ENCODE measurements at regions not wholly inside any gene's neighbourhood (a gene's known extent, or its start where the extent isn't known, plus 50 kb on each side); places are given as distances from the start of the nearest gene placed in this dataset.
"Not testable (repeated sequence)": the region's sequence is repeated elsewhere in the genome, so short reads cannot be mapped to it uniquely, and the experiment has no call there.

- DNase-seq; H3K27me3 ChIP-seq (ENCODE audit: insufficient read depth, low read length); H3K9me3 ChIP-seq (ENCODE audit: control insufficient read depth in 1 of 2, low read length in 2 of 2); CTCF ChIA-PET (ENCODE audit: partially characterized antibody); H3K27me3 Mint-ChIP-seq; H3K4me3 ChIP-seq (ENCODE audit: low read length in 2 of 2); H3K9me3 Mint-ChIP-seq; H3K36me3 Mint-ChIP-seq; H3K27ac ChIP-seq (ENCODE audit: low read depth, low read length); H3K4me1 ChIP-seq (ENCODE audit: insufficient read depth, low read length); H3K4me1 Mint-ChIP-seq; intact Hi-C loops (cut with micrococcal nuclease); H3K27ac Mint-ChIP-seq; H3K4me3 Mint-ChIP-seq; POLR2A ChIA-PET (ENCODE audit: partially characterized antibody); H3K36me3 ChIP-seq (ENCODE audit: insufficient read depth, low read length): not testable (repeated sequence)
Observed at GRCh38 chr12:20160899-20161298, 207.4 kb upstream of the PDE3A start.

- Mint-ChIP-seq H3K4me1 (no peaks in the 10 kb centered on the region), H3K27ac (no peak overlapping the region), H3K9me3 (peaks cover 0 to 4% (median 1%) of the 10 kb centered on the region in 8 donors), H3K27me3 (no peaks in the 10 kb centered on the region), H3K36me3 (no peaks in the 10 kb centered on the region), H3K4me3 (no peak overlapping the region)
- H3K27me3 ChIP-seq (ENCODE audit: insufficient read depth, low read length), result no peaks in the 10 kb centered on the region
- no peaks in the 10 kb centered on the region for H3K36me3 ChIP-seq (ENCODE audit: insufficient read depth, low read length)
- H3K9me3 ChIP-seq (ENCODE audit: control insufficient read depth in 1 of 2, low read length in 2 of 2), result no peaks in the 10 kb centered on the region
- no peak overlapping the region for H3K27ac ChIP-seq (ENCODE audit: low read depth, low read length)
- intact Hi-C loops (cut with micrococcal nuclease), result no loop called here
- H3K4me1 ChIP-seq (ENCODE audit: insufficient read depth, low read length), result no peaks in the 10 kb centered on the region
- POLR2A ChIA-PET (ENCODE audit: partially characterized antibody), result no interaction called here
- H3K4me3 ChIP-seq (ENCODE audit: low read length in 2 of 2), result no peak overlapping the region
- DNase-seq, result no peak
- CTCF ChIA-PET (ENCODE audit: partially characterized antibody), result no interaction called here
Observed at GRCh38 chr12:20174528-20175175, 193.7 kb upstream of the PDE3A start.

GRCh38 chr12:20175704-20176388, 192.5 kb upstream of the PDE3A start:
- no peak overlapping the region for H3K4me3 Mint-ChIP-seq
- DNase-seq, result no peak
- intact Hi-C loops (cut with micrococcal nuclease), result no loop called here
- Histone ChIP-seq H3K4me3 (ENCODE audit: low read length in 2 of 2) (no peak overlapping the region), H3K36me3 (ENCODE audit: insufficient read depth, low read length) (no peaks in the 10 kb centered on the region), H3K9me3 (ENCODE audit: control insufficient read depth in 1 of 2, low read length in 2 of 2) (no peaks in the 10 kb centered on the region), H3K4me1 (ENCODE audit: insufficient read depth, low read length) (no peaks in the 10 kb centered on the region), H3K27ac (ENCODE audit: low read depth, low read length) (no peak overlapping the region), H3K27me3 (ENCODE audit: insufficient read depth, low read length) (no peaks in the 10 kb centered on the region)
- no peaks in the 10 kb centered on the region for H3K4me1 Mint-ChIP-seq
- no peaks in the 10 kb centered on the region for H3K27me3 Mint-ChIP-seq
- H3K27ac Mint-ChIP-seq, result no peak overlapping the region
- ChIA-PET CTCF (ENCODE audit: partially characterized antibody) (no interaction called here), POLR2A (ENCODE audit: partially characterized antibody) (no interaction called here)
- no peaks in the 10 kb centered on the region for H3K36me3 Mint-ChIP-seq
- H3K9me3 Mint-ChIP-seq, result peaks cover 0 to 4% (median 1%) of the 10 kb centered on the region in 8 donors

- CTCF ChIA-PET (ENCODE audit: partially characterized antibody), result no interaction called here
- no peaks in the 10 kb centered on the region for H3K36me3 ChIP-seq (ENCODE audit: insufficient read depth, low read length)
- no peaks in the 10 kb centered on the region for H3K9me3 ChIP-seq (ENCODE audit: control insufficient read depth in 1 of 2, low read length in 2 of 2)
- H3K27me3 ChIP-seq (ENCODE audit: insufficient read depth, low read length), result no peaks in the 10 kb centered on the region
- Mint-ChIP-seq H3K4me3 (no peak overlapping the region), H3K27ac (no peak overlapping the region), H3K27me3 (no peaks in the 10 kb centered on the region), H3K4me1 (no peaks in the 10 kb centered on the region), H3K36me3 (no peaks in the 10 kb centered on the region), H3K9me3 (peaks cover 0 to 2% (median 0%) of the 10 kb centered on the region in 8 donors)
- H3K4me1 ChIP-seq (ENCODE audit: insufficient read depth, low read length), result no peaks in the 10 kb centered on the region
- DNase-seq, result no peak
- intact Hi-C loops (cut with micrococcal nuclease), result no loop called here
- POLR2A ChIA-PET (ENCODE audit: partially characterized antibody), result no interaction called here
- no peak overlapping the region for H3K4me3 ChIP-seq (ENCODE audit: low read length in 2 of 2)
- H3K27ac ChIP-seq (ENCODE audit: low read depth, low read length), result no peak overlapping the region
Observed at GRCh38 chr12:20181416-20182180, 186.7 kb upstream of the PDE3A start.

GRCh38 chr12:20183563-20183962, 184.8 kb upstream of the PDE3A start:
- H3K27me3 ChIP-seq (ENCODE audit: insufficient read depth, low read length), result no peaks in the 10 kb centered on the region
- no peak overlapping the region for H3K27ac Mint-ChIP-seq
- H3K36me3 Mint-ChIP-seq, result no peaks in the 10 kb centered on the region
- H3K4me3 Mint-ChIP-seq, result no peak overlapping the region
- H3K27ac ChIP-seq (ENCODE audit: low read depth, low read length), result no peak overlapping the region
- CTCF ChIA-PET (ENCODE audit: partially characterized antibody), result no interaction called here
- peaks cover 0 to 2% (median 0%) of the 10 kb centered on the region in 8 donors for H3K9me3 Mint-ChIP-seq
- no peaks in the 10 kb centered on the region for H3K27me3 Mint-ChIP-seq
- H3K4me1 Mint-ChIP-seq, result no peaks in the 10 kb centered on the region
- intact Hi-C loops (cut with micrococcal nuclease), result no loop called here
- DNase-seq, result no peak
- H3K36me3 ChIP-seq (ENCODE audit: insufficient read depth, low read length), result no peaks in the 10 kb centered on the region
- no peaks in the 10 kb centered on the region for H3K9me3 ChIP-seq (ENCODE audit: control insufficient read depth in 1 of 2, low read length in 2 of 2)
- no peak overlapping the region for H3K4me3 ChIP-seq (ENCODE audit: low read length in 2 of 2)
- H3K4me1 ChIP-seq (ENCODE audit: insufficient read depth, low read length), result no peaks in the 10 kb centered on the region
- POLR2A ChIA-PET (ENCODE audit: partially characterized antibody), result no interaction called here

GRCh38 chr12:20184514-20184913, 183.8 kb upstream of the PDE3A start:
- CTCF ChIA-PET (ENCODE audit: partially characterized antibody), result no interaction called here
- H3K27me3 Mint-ChIP-seq, result no peaks in the 10 kb centered on the region
- H3K27ac Mint-ChIP-seq, result no peak overlapping the region
- peaks cover 0 to 2% (median 0%) of the 10 kb centered on the region in 8 donors for H3K9me3 Mint-ChIP-seq
- Histone ChIP-seq H3K27ac (ENCODE audit: low read depth, low read length) (no peak overlapping the region), H3K4me3 (ENCODE audit: low read length in 2 of 2) (no peak overlapping the region), H3K36me3 (ENCODE audit: insufficient read depth, low read length) (no peaks in the 10 kb centered on the region), H3K4me1 (ENCODE audit: insufficient read depth, low read length) (no peaks in the 10 kb centered on the region), H3K27me3 (ENCODE audit: insufficient read depth, low read length) (no peaks in the 10 kb centered on the region), H3K9me3 (ENCODE audit: control insufficient read depth in 1 of 2, low read length in 2 of 2) (peaks cover 0 to 3% of the 10 kb centered on the region in 2 donors)
- intact Hi-C loops (cut with micrococcal nuclease), result no loop called here
- no peak overlapping the region for H3K4me3 Mint-ChIP-seq
- DNase-seq, result no peak
- no peaks in the 10 kb centered on the region for H3K4me1 Mint-ChIP-seq
- POLR2A ChIA-PET (ENCODE audit: partially characterized antibody), result no interaction called here
- no peaks in the 10 kb centered on the region for H3K36me3 Mint-ChIP-seq

- Mint-ChIP-seq H3K36me3 (no peaks in the 10 kb centered on the region), H3K4me1 (no peaks in the 10 kb centered on the region), H3K9me3 (peaks cover 0 to 2% (median 0%) of the 10 kb centered on the region in 8 donors)
Observed at GRCh38 chr12:20187456-20187855, 180.9 kb upstream of the PDE3A start.

More at GRCh38 chr12:20187456-20187855, 180.9 kb upstream of the PDE3A start:
- CTCF ChIA-PET (ENCODE audit: partially characterized antibody), result no interaction called here
- no peak overlapping the region for H3K4me3 Mint-ChIP-seq
- H3K9me3 ChIP-seq (ENCODE audit: control insufficient read depth in 1 of 2, low read length in 2 of 2), result peaks cover 0 to 3% of the 10 kb centered on the region in 2 donors
- no peak overlapping the region for H3K27ac Mint-ChIP-seq
- H3K27me3 Mint-ChIP-seq, result no peaks in the 10 kb centered on the region
- POLR2A ChIA-PET (ENCODE audit: partially characterized antibody), result no interaction called here
- no peak overlapping the region for H3K27ac ChIP-seq (ENCODE audit: low read depth, low read length)
- H3K36me3 ChIP-seq (ENCODE audit: insufficient read depth, low read length), result no peaks in the 10 kb centered on the region
- no peaks in the 10 kb centered on the region for H3K27me3 ChIP-seq (ENCODE audit: insufficient read depth, low read length)
- H3K4me1 ChIP-seq (ENCODE audit: insufficient read depth, low read length), result no peaks in the 10 kb centered on the region
- no peak for DNase-seq
- H3K4me3 ChIP-seq (ENCODE audit: low read length in 2 of 2), result no peak overlapping the region
- intact Hi-C loops (cut with micrococcal nuclease), result no loop called here

Measured in CD4-positive, alpha-beta memory T cell (primary cell).